ENCODE measurements at regions not wholly inside any gene's neighbourhood (a gene's known extent, or its start where the extent isn't known, plus 50 kb on each side); places are given as distances from the start of the nearest gene placed in this dataset.

- Histone ChIP-seq H3K27me3 (replicated peaks; ENCODE audit: control insufficient read depth, insufficient read depth, low read length) (no peaks in the 10 kb centered on the region), H3K4me3 (ENCODE audit: low read depth, low read length) (no peak overlapping the region), H3K36me3 (ENCODE audit: control insufficient read depth, insufficient read depth, low read length) (no peaks in the 10 kb centered on the region), H3K4me1 (no peaks in the 10 kb centered on the region), H3K9me3 (no peaks in the 10 kb centered on the region)
- H3K36me3 Mint-ChIP-seq (ENCODE audit: insufficient read depth, unreplicated experiment) = no peaks in the 10 kb centered on the region
- H3K27ac Mint-ChIP-seq (ENCODE audit: unreplicated experiment) = no peak overlapping the region
- H3K27me3 Mint-ChIP-seq (ENCODE audit: insufficient read depth, unreplicated experiment) = no peaks in the 10 kb centered on the region
- H3K4me3 Mint-ChIP-seq (ENCODE audit: unreplicated experiment) = no peak overlapping the region
- CTCF ChIA-PET = no interaction called here
- no peak for DNase-seq
- no TSS peak for BruUV-seq (replicated peaks)
- peaks cover 20% of the 10 kb centered on the region for H3K9me3 Mint-ChIP-seq (ENCODE audit: unreplicated experiment)
- intact Hi-C loops (cut with micrococcal nuclease; ENCODE audit: unreplicated experiment) = no loop called here
- no peaks in the 10 kb centered on the region for H3K4me1 Mint-ChIP-seq (ENCODE audit: low read depth, unreplicated experiment)
- POLR2A ChIA-PET = no interaction called here
- no peak for TF ChIP-seq CTCF (IDR thresholded peaks at IDR 0.05; ENCODE audit: insufficient read depth in 1 of 2, low read depth in 1 of 2, low read length in 1 of 2, severe bottlenecking in 1 of 2, unreplicated experiment in 1 of 2)
Measured at GRCh38 chr5:18243846-18244245, 609.6 kb downstream of the TAF11L14 start.

DNA sequence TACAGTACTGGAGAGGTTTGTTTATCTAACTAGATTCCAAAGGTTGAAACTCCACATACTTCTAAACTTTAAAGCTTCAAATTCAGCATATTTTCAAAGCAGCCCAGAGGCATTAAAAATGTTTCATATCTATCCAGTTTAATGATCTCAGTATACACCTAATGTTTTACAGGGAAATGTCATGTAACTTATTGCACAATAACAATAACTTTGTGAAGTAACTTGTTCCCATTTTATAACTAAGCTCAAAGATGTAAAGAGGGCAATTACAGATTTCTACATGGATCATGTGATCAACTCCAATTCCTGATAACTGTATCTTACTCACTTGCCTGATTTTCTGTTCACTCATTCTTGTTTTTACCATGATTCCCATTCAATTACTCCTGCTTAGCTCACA lies 610.0 kb downstream of the TAF11L14 start:
- no peaks in the 10 kb centered on the region for H3K4me1 Mint-ChIP-seq (ENCODE audit: low read depth, unreplicated experiment)
- Histone ChIP-seq H3K9me3 (no peaks in the 10 kb centered on the region), H3K4me3 (ENCODE audit: low read depth, low read length) (no peak overlapping the region), H3K4me1 (no peaks in the 10 kb centered on the region), H3K36me3 (ENCODE audit: control insufficient read depth, insufficient read depth, low read length) (no peaks in the 10 kb centered on the region), H3K27me3 (replicated peaks; ENCODE audit: control insufficient read depth, insufficient read depth, low read length) (no peaks in the 10 kb centered on the region)
- no peak overlapping the region for H3K4me3 Mint-ChIP-seq (ENCODE audit: unreplicated experiment)
- H3K36me3 Mint-ChIP-seq (ENCODE audit: insufficient read depth, unreplicated experiment) = no peaks in the 10 kb centered on the region
- DNase-seq = no peak
- H3K9me3 Mint-ChIP-seq (ENCODE audit: unreplicated experiment) = peaks cover 21% of the 10 kb centered on the region
- ChIA-PET POLR2A (no interaction called here), CTCF (no interaction called here)
- no TSS peak for BruUV-seq (replicated peaks)
- H3K27me3 Mint-ChIP-seq (ENCODE audit: insufficient read depth, unreplicated experiment) = no peaks in the 10 kb centered on the region
- intact Hi-C loops (cut with micrococcal nuclease; ENCODE audit: unreplicated experiment) = no loop called here
- TF ChIP-seq CTCF (IDR thresholded peaks at IDR 0.05; ENCODE audit: insufficient read depth in 1 of 2, low read depth in 1 of 2, low read length in 1 of 2, severe bottlenecking in 1 of 2, unreplicated experiment in 1 of 2) = no peak
- H3K27ac Mint-ChIP-seq (ENCODE audit: unreplicated experiment) = no peak overlapping the region

DNA sequence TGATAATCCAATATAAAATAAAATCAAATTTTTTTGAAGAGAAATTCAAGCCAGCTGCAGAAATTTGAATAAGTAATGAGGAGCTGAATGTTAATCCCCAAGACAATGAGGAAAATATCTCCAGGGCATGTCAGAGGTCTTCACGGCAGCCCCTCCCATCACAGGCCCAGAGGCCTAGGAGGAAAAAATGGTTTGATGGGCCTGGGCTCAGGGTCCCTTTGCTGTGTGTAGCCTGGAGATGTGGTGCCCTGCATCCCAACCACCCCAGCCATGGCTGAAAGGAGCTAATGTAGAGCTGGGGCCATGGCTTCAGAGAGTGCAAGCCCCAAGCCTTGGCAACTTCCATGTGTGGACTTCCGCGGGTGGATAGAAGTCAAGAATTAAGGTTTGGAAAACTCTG lies 618.3 kb downstream of the TAF11L14 start:
- Mint-ChIP-seq H3K27ac (ENCODE audit: unreplicated experiment) (no peak overlapping the region), H3K27me3 (ENCODE audit: insufficient read depth, unreplicated experiment) (no peaks in the 10 kb centered on the region), H3K4me3 (ENCODE audit: unreplicated experiment) (no peak overlapping the region), H3K36me3 (ENCODE audit: insufficient read depth, unreplicated experiment) (no peaks in the 10 kb centered on the region), H3K9me3 (ENCODE audit: unreplicated experiment) (peaks cover 48% of the 10 kb centered on the region), H3K4me1 (ENCODE audit: low read depth, unreplicated experiment) (no peaks in the 10 kb centered on the region)
- Histone ChIP-seq H3K27me3 (replicated peaks; ENCODE audit: control insufficient read depth, insufficient read depth, low read length) (no peaks in the 10 kb centered on the region), H3K4me1 (no peaks in the 10 kb centered on the region), H3K4me3 (ENCODE audit: low read depth, low read length) (no peak overlapping the region), H3K36me3 (ENCODE audit: control insufficient read depth, insufficient read depth, low read length) (no peaks in the 10 kb centered on the region), H3K9me3 (peaks cover 5% of the 10 kb centered on the region; the same call in 1 of the 2 replicates)
- ChIA-PET CTCF (no interaction called here), POLR2A (no interaction called here)
- TF ChIP-seq CTCF (IDR thresholded peaks at IDR 0.05; ENCODE audit: insufficient read depth in 1 of 2, low read depth in 1 of 2, low read length in 1 of 2, severe bottlenecking in 1 of 2, unreplicated experiment in 1 of 2) = no peak
- no peak for DNase-seq
- intact Hi-C loops (cut with micrococcal nuclease; ENCODE audit: unreplicated experiment) = no loop called here
- no TSS peak for BruUV-seq (replicated peaks)
